H9 (cell line): ENCODE measurements at regions not wholly inside any gene's neighbourhood (a gene's known extent, or its start where the extent isn't known, plus 50 kb on each side); places are given as distances from the start of the nearest gene placed in this dataset.

Experiments
- DNase-seq: peaks from one replicate; pipeline ENCODE4 v3.0.0-alpha.2; 2017
- H2AFZ ChIP-seq: one replicate; pipeline ENCODE4 v1.6.1; 2013; ENCODE audit warnings: mild to moderate bottlenecking, low read length, control low read depth, moderate library complexity
- H2AK5ac ChIP-seq: 2 replicates; pipeline ENCODE4 v1.6.1; 2013; ENCODE audit warnings: low read length, control low read depth, mixed read lengths; ENCODE audit not compliant: insufficient read length
- H2BK120ac ChIP-seq: one replicate; pipeline ENCODE4 v1.6.1; 2013; ENCODE audit warnings: low read depth, mild to moderate bottlenecking, low read length, control low read depth, inconsistent platforms; ENCODE audit not compliant: poor library complexity, severe bottlenecking
- H2BK12ac ChIP-seq: 2 replicates; pipeline ENCODE4 v1.6.1; 2013; ENCODE audit warnings: low read length, control low read depth, mixed read lengths, low read depth; ENCODE audit not compliant: insufficient read length
- H2BK15ac ChIP-seq: 2 replicates; pipeline ENCODE4 v1.6.1; 2013; ENCODE audit warnings: low read depth, low read length, control low read depth
- H2BK20ac ChIP-seq: one replicate; pipeline ENCODE4 v1.6.1; 2013; ENCODE audit warnings: low read depth, mild to moderate bottlenecking, low read length, control low read depth, inconsistent platforms; ENCODE audit not compliant: poor library complexity, severe bottlenecking
- H2BK5ac ChIP-seq: 2 replicates; pipeline ENCODE4 v1.6.1; 2013; ENCODE audit warnings: low read length, control low read depth, mixed read lengths; ENCODE audit not compliant: insufficient read length
- H3K14ac ChIP-seq: 2 replicates; pipeline ENCODE4 v1.6.1; 2013; ENCODE audit warnings: low read length, control low read depth; ENCODE audit not compliant: insufficient read depth
- H3K18ac ChIP-seq: 2 replicates; pipeline ENCODE4 v1.6.1; 2013; ENCODE audit warnings: low read depth, mild to moderate bottlenecking, mixed read lengths, low read length, control low read depth; ENCODE audit not compliant: insufficient read length
- H3K23ac ChIP-seq: 2 replicates; pipeline ENCODE4 v1.6.1; 2013; ENCODE audit warnings: low read length, control low read depth, mixed read lengths, low read depth; ENCODE audit not compliant: insufficient read length
- H3K23me2 ChIP-seq: 2 replicates; pipeline ENCODE4 v1.6.1; 2013; ENCODE audit warnings: low read depth, mild to moderate bottlenecking, mixed read lengths, low read length, control low read depth; ENCODE audit not compliant: insufficient read length, poor library complexity, severe bottlenecking
- H3K27ac ChIP-seq: 2 replicates; pipeline ENCODE4 v1.5.1; 2013; ENCODE audit warnings: low read length, control low read depth, mixed read lengths, low read depth; ENCODE audit not compliant: insufficient read length
- H3K27me3 ChIP-seq: 2 replicates; pipeline ENCODE4 v1.6.1; 2013; ENCODE audit warnings: low read length, control low read depth, inconsistent platforms; ENCODE audit not compliant: insufficient read depth
- H3K4ac ChIP-seq: 2 replicates; pipeline ENCODE4 v1.6.1; 2013; ENCODE audit warnings: low read depth, mild to moderate bottlenecking, control low read depth, inconsistent platforms, low read length, moderate library complexity
- H3K4me1 ChIP-seq: 2 replicates; pipeline ENCODE4 v1.6.1; 2013; ENCODE audit warnings: low read length, control low read depth, inconsistent platforms; ENCODE audit not compliant: insufficient read depth
- H3K4me2 ChIP-seq: 2 replicates; pipeline ENCODE4 v1.6.1; 2013; ENCODE audit warnings: low read length, control low read depth, mixed read lengths; ENCODE audit not compliant: insufficient read length, insufficient read depth
- H3K56ac ChIP-seq: 2 replicates; pipeline ENCODE4 v1.6.1; 2013; ENCODE audit warnings: low read depth, mild to moderate bottlenecking, mixed read lengths, low read length, control low read depth; ENCODE audit not compliant: insufficient read length
- H3K79me1 ChIP-seq: 2 replicates; pipeline ENCODE4 v1.6.1; 2013; ENCODE audit warnings: low read depth, mild to moderate bottlenecking, moderate library complexity, low read length, control low read depth, inconsistent platforms; ENCODE audit not compliant: insufficient read depth, poor library complexity, severe bottlenecking
- H3K79me2 ChIP-seq: 2 replicates; pipeline ENCODE4 v1.6.1; 2013; ENCODE audit warnings: low read length, control low read depth, inconsistent platforms; ENCODE audit not compliant: insufficient read depth
- H3K9ac ChIP-seq: 2 replicates; pipeline ENCODE4 v1.6.1; 2013; ENCODE audit warnings: low read length, control low read depth, mixed read lengths; ENCODE audit not compliant: insufficient read length; ENCODE audit errors: extremely low read depth
- H3K9me3 ChIP-seq: one replicate; pipeline ENCODE4 v1.6.1; 2013; ENCODE audit warnings: low read depth, low read length, inconsistent platforms; ENCODE audit not compliant: control insufficient read depth
- H3T11ph ChIP-seq: one replicate; pipeline ENCODE4 v1.6.1; 2013; ENCODE audit warnings: mild to moderate bottlenecking, low read length, control low read depth, inconsistent platforms
- H4K20me1 ChIP-seq: one replicate; pipeline ENCODE4 v1.6.1; 2013; ENCODE audit not compliant: control insufficient read depth, insufficient read length, insufficient read depth
- H4K5ac ChIP-seq: 2 replicates; pipeline ENCODE4 v1.6.1; 2013; ENCODE audit warnings: low read depth, mild to moderate bottlenecking, mixed read lengths, low read length, control low read depth; ENCODE audit not compliant: insufficient read length
- H4K8ac ChIP-seq: replicated peaks from 2 replicates; pipeline ENCODE4 v1.6.1; 2013; ENCODE audit warnings: low read length, control low read depth, mixed read lengths, low read depth; ENCODE audit not compliant: insufficient read length
- H4K91ac ChIP-seq: 2 replicates; pipeline ENCODE4 v1.6.1; 2013; ENCODE audit warnings: low read depth, mild to moderate bottlenecking, moderate library complexity, mixed read lengths, low read length, control low read depth; ENCODE audit not compliant: insufficient read length
- H3K27ac Mint-ChIP-seq, 3 experiments: 2 replicates in 2 of 3; 3 replicates in 1 of 3; pipeline ENCODE4 v1.8.0; 2020 to 2021; ENCODE audit warnings: mixed read lengths in 3 of 3, mild to moderate bottlenecking in 1 of 3, moderate library complexity in 1 of 3
- H3K27me3 Mint-ChIP-seq: 2 replicates; pipeline ENCODE4 v1.8.0; 2021; ENCODE audit warnings: low read depth, mild to moderate bottlenecking, moderate library complexity, mixed read lengths
- H3K36me3 Mint-ChIP-seq, 3 experiments: 2 replicates in 2 of 3; 3 replicates in 1 of 3; pipeline ENCODE4 v1.8.0; 2020 to 2021; ENCODE audit warnings: low read depth in 3 of 3, mixed read lengths in 3 of 3; ENCODE audit not compliant: insufficient read depth in 1 of 3
- H3K4me1 Mint-ChIP-seq, 2 experiments: 2 replicates each; pipeline ENCODE4 v1.8.0; 2020; ENCODE audit warnings: mixed read lengths in 2 of 2
- H3K4me3 Mint-ChIP-seq, 2 experiments: 2 replicates in 1 of 2; 3 replicates in 1 of 2; pipeline ENCODE4 v1.8.0; 2020 to 2021; ENCODE audit warnings: mild to moderate bottlenecking in 2 of 2, mixed read lengths in 2 of 2, moderate library complexity in 1 of 2
- H3K9me3 Mint-ChIP-seq, 2 experiments: 2 replicates in 1 of 2; 3 replicates in 1 of 2; pipeline ENCODE4 v1.8.0; 2020; ENCODE audit warnings: mild to moderate bottlenecking in 2 of 2, mixed read lengths in 2 of 2, moderate library complexity in 1 of 2
- WGBS: extraction: QIAGEN DNeasy Blood & Tissue Kit; methylation state at CpG from one replicate; pipeline ENCODE4 v1.1.7; 2013; ENCODE audit warnings: missing lambda C conversion rate, low lambda C conversion rate, mixed read lengths; ENCODE audit not compliant: insufficient read length; ENCODE audit errors: extremely low coverage; 5-methylcytosine and 5-hydroxymethylcytosine counted together
- TF ChIP-seq, protein P1 (sequence below): fragments of 200-600 bp; sonication (generic); conservative IDR thresholded peaks from 3 replicates; pipeline ENCODE4 v1.8.0; 2021; ENCODE audit warnings: antibody characterized with exemption, mild to moderate bottlenecking

DNA sequence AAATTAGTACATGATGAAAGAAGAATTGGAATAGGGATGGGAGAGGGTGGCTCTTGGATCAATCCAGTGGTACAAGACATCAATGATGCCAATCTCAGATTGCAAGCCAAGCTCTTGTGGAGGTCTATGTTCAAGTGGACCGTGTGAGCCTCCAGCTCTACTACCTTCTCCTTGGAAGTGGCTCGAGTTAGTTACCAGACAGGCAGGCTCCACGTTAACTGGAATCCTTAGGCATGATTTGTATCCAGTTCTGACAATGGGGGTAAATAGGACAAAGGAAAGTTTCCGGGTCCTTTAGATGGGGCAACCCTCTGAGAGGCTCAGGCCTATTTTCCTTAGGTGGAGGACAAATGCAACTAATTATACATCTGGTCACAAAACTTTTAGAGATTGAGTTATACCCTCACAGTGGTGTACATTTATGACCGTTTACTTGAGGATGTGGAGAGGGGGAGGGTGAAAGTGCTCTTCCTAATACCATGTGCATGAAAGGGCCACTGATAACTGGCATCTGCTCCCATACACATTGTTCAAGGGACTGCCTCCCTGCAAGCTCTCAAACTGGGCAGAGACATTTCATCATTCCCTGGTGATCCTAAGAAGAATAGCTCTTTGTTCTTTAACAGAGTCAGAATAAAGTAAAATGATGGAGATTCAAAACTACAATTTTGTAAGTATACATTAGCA lies 180.2 kb downstream of the SOCS6 start:
- WGBS = no CpG with 5 or more reads among the region's 5 CpGs

More for the DNA sequence above, 180.2 kb downstream of the SOCS6 start:
- no peaks in the 10 kb centered on the region for H3K79me2 ChIP-seq
- H3K27ac ChIP-seq = no peak overlapping the region
- no peaks in the 10 kb centered on the region for H3K79me1 ChIP-seq
- no peaks in the 10 kb centered on the region for H3K23me2 ChIP-seq
- Mint-ChIP-seq H3K27me3 (peaks cover 3% of the 10 kb centered on the region), H3K4me1 (peaks cover 3 to 8% of the 10 kb centered on the region in 2 experiments), H3K27ac (no peak overlapping the region), H3K36me3 (no peaks in the 10 kb centered on the region), H3K9me3 (no peaks in the 10 kb centered on the region), H3K4me3 (no peak overlapping the region)
- H2BK5ac ChIP-seq = no peak overlapping the region
- H3K18ac ChIP-seq = no peak overlapping the region
- no peak overlapping the region for H3K4me2 ChIP-seq
- no peaks in the 10 kb centered on the region for H4K20me1 ChIP-seq
- no peak overlapping the region for H3T11ph ChIP-seq
- no peak overlapping the region for H2BK12ac ChIP-seq
- H2BK120ac ChIP-seq = no peak overlapping the region
- H3K9me3 ChIP-seq = no peaks in the 10 kb centered on the region
- no peak for DNase-seq
- H2AK5ac ChIP-seq = no peak overlapping the region
- no peak overlapping the region for H4K5ac ChIP-seq
- no peak overlapping the region for H4K8ac ChIP-seq
- H3K27me3 ChIP-seq = no peaks in the 10 kb centered on the region
- H3K14ac ChIP-seq = no peak overlapping the region
- no peak overlapping the region for H2BK15ac ChIP-seq
- no peak overlapping the region for H2AFZ ChIP-seq
- H3K23ac ChIP-seq = no peak overlapping the region
- no peak overlapping the region for H3K56ac ChIP-seq
- no peak overlapping the region for H2BK20ac ChIP-seq
- H3K4ac ChIP-seq = no peak overlapping the region
- no peak overlapping the region for H3K9ac ChIP-seq
- TF ChIP-seq, protein P1, sequence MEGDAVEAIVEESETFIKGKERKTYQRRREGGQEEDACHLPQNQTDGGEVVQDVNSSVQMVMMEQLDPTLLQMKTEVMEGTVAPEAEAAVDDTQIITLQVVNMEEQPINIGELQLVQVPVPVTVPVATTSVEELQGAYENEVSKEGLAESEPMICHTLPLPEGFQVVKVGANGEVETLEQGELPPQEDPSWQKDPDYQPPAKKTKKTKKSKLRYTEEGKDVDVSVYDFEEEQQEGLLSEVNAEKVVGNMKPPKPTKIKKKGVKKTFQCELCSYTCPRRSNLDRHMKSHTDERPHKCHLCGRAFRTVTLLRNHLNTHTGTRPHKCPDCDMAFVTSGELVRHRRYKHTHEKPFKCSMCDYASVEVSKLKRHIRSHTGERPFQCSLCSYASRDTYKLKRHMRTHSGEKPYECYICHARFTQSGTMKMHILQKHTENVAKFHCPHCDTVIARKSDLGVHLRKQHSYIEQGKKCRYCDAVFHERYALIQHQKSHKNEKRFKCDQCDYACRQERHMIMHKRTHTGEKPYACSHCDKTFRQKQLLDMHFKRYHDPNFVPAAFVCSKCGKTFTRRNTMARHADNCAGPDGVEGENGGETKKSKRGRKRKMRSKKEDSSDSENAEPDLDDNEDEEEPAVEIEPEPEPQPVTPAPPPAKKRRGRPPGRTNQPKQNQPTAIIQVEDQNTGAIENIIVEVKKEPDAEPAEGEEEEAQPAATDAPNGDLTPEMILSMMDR = no peak
- H3K4me1 ChIP-seq = no peaks in the 10 kb centered on the region
- H4K91ac ChIP-seq = no peak overlapping the region
